HG02938 (cell line): ENCODE measurements at regions not wholly inside any gene's neighbourhood (a gene's known extent, or its start where the extent isn't known, plus 50 kb on each side); places are given as distances from the start of the nearest gene placed in this dataset.
"Not testable (repeated sequence)": the region's sequence is repeated elsewhere in the genome, so short reads cannot be mapped to it uniquely, and the experiment has no call there.

Experiments used
- ATAC-seq: cut with Tn5 transposase; IDR thresholded peaks from one replicate; pipeline ENCODE4 v1.9.1; 2021; ENCODE audit warnings: mild to moderate bottlenecking, moderate library complexity; ENCODE audit not compliant: unreplicated experiment

DNA sequence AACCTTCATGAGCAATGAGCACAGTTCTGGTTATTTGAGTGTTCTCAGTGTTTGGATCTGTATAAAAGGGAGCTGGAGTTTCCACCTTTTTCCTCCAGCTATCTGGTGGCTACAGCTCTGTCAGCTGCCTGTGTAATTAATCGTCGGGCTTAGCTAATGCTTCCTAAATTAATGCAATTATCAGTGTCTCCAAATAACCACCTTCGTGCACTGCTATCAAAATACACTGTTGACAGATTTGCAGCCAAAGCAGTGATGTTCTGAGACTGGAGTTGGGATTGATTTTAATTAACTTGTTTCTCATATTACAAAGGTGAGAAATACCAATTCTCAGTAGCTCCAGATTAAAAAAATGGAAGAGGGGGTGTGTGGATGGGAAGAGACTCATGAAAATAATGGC lies 325.8 kb downstream of the CBLN1 start:
- no peak for ATAC-seq

DNA sequence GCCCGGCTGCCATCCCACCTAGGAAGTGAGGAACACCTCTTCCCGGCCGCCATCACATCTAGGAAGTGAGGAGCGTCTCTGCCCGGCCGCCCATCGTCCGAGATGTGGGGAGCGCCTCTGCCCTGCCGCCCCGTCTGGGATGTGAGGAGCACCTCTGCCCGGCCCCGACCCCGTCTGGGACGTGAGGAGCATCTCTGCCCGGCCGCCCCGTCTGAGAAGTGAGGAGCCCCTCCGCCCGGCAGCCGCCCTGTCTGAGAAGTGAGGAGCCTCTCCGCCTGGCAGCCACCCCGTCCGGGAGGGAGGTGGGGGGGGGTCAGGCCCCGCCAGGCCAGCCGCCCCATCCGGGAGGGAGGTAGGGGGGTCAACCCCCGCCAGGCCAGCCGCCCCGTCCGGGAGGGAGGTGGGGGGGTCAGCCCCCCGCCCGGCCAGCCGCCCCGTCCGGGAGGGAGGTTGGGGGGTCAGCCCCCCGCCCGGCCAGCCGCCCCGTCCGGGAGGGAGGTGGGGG lies 330.0 kb downstream of the CBLN1 start:
- ATAC-seq = not testable (repeated sequence)

DNA sequence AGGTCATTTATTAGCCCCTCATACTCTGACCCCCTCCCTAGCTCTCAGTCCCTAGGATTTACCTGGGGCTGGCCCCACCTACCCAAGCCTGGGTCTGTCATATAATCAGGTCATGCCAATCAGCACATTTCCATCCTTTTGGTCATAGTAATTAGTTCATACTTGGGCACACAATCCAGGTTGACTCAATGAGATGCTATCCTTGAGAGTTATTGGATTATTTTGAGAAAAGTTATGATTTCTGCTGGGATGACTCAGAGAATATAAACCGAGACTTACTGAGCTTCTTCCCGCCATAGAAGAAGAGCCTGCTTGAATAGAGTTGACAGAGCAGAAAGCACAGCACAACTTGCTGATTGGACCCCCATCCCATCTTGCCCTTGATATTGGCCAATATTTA lies 331.5 kb downstream of the CBLN1 start:
- no peak for ATAC-seq

DNA sequence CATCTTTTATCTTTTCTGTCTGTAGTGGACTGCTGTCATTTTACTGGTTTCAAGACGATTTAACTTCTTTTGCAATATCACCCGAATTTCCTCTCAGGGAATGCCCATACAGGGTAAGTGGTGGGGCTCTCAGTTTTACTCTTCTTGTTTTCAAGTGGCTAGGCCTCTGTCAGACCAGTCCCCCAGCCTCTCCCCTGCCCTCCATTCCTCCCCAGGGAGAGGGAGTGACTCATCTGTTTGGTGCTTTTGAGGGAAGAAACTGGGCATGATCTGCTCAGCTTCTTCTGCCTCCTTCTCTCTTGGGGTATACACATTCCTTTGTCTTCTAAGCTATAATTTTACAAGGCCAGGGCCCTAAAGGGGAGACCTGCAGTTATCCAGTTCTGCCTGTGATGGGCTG lies 332.0 kb downstream of the CBLN1 start:
- no peak for ATAC-seq

DNA sequence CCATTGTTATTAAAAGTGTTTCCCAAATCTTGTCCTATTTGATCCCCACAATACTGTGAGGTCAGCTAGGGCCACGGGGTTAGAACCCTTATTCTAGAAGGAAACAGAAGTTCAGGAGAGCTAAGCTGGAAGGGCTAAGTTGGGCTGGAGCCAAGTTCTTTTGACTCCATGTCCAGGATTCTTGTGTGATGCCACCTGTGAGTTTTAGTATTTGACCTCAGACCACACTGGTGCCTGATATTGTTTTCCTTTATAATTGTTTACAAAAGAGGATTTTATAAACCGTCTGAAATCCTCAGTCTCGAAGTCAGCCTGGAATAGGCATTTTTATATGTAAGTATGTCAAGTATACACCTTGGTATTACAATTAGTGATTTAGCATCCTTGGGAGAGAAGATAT lies 332.7 kb downstream of the CBLN1 start:
- no peak for ATAC-seq

DNA sequence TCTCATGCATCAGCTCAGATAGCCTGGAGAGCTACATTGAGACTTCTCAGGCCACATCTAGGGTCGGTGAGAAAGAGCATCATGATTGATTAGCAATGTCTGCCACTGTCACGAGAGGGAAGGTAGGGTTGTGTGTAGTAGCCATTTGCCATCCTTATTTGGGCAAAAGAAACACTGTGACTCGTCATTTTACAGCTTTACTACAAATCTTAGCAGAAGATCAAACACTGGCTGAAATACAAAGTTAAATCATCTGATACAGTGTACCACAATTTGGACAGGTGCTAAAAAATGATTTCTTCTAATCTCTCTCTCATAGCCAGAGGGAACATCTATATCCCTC lies 334.3 kb downstream of the CBLN1 start:
- no peak for ATAC-seq

DNA sequence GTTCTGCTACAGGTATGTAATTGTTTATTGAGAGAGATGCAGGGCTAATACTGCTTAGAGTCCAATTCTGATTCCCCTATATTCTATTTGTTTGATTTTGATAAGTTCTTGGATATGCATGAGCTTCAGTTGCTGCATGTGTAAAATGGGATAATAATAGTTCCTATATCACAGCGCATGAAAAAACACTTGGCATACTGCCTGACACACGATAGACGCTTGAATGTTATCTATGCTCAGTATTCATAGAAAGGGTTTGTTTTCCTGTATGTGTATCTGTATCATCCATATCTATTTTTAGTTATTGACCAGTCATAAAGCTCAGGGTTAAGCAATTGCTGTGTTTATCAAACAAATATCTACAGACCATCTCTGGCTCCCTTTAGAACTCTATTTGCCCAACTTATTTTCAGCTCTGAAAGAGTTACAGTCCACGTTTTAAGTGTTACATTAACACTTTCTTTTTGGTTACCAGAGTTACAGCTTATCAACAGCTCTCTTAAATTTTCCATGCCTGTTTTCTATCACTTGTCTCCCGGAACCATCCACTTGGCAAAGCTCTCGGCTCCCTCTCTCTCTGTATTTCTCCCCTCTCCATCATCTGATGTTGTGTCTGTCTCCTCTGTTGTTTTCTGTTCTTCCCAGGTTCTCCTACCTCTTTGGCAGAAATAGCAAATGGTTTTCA lies 334.8 kb downstream of the CBLN1 start:
- no peak for ATAC-seq

DNA sequence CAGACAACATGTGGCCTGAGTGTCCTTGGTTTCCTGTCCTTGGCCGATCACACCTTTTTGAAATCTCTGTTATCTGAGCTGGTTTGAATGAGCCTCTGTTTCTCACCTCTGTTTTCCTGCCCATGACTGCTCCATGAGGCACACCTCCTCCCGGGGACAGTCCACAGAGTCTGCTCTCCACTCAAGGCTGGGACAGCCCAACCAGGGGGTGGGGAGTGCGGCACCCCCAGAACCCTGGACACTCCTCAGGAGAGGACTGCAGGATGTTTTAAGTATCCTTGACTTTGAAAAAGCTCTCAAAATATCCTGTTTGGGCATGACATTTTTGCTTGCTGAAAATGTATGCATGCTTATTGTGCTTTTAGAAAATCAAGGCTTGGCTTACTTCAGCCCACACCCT lies 333.0 kb upstream of the N4BP1 start:
- no peak for ATAC-seq

DNA sequence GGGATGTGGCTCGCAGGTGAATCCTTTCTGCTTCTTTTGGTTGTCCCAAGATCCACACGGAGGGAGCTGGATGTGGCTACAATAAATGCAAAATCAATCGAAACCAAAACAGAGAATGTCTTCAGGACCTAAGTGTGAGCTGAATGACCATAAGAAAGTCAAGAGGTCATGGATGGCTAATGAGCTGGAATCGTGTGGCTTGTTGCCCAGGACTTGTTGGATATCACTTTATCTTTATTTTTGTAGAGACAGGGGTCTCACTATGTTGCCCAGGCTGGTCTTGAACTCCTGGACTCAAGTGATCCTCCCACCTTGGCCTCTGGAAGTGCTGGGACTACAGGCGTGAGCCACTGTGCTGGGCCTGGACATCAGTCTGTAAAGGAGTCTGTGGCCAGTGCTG lies 326.8 kb upstream of the N4BP1 start:
- no peak for ATAC-seq

DNA sequence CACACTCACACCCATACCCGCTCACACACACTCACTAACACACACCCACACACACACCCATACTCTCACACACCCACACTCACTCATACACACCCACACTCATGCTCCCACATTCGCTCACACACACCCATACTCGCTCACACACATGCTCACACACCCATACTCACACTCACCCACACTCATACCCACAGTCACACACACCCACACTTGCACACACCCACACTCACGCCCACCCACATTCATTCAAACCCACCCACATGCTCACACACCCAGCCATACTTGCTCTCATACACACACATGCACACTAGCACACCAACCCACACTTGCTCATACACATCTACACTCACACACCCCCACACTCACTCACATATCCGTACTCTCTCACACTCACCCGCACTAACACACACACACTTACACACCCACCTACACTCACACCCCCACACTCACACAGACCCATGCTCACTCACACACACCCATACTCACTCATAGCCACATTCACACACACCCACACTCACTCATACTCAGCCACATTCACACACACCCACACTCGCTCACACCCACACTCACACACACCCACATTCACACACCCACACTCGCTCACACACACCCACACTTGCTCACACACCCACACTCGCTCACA lies 322.4 kb upstream of the N4BP1 start:
- ATAC-seq = no peak

DNA sequence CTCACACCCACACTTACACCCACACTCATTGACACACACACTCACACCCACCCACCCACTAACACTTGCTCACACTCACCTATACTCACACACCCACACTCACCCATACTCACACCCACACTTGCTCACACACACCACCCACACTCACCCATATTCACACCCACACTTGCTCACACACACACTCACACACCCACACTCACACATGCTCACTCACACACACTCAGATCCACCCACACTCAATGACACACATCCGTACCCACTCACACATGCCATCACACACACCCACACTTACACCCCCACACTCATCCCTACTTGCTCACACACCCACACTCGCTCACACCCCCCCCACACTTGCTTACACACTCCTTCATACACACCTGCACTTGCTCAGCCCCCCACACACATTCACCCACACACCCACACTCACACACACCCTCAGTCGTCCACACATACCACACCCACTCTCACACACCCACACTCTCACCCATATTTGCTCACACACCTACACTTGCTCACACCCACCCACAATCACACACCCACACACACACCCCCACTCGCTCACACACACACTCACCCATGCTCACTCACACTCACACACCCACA lies 321.1 kb upstream of the N4BP1 start:
- ATAC-seq = no peak

DNA sequence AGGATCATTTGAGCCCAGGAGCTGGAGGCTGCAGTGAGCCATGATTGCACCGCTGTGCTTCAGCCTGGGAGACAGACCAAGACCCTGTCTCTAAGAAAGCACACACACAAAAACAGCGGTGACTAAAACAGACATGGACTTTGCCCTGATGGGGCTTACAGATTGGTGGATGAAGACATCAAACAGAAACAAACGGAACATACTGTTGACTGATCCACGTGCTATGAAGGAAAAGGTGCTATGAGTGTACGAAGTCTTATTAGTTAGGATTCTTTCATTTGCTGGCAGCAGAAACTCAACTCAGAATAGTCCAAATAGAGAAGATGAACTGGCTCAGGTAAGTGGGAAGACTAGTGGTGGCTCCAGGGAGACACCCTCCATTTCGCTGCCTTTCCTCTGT lies 309.8 kb upstream of the N4BP1 start:
- ATAC-seq = no peak

DNA sequence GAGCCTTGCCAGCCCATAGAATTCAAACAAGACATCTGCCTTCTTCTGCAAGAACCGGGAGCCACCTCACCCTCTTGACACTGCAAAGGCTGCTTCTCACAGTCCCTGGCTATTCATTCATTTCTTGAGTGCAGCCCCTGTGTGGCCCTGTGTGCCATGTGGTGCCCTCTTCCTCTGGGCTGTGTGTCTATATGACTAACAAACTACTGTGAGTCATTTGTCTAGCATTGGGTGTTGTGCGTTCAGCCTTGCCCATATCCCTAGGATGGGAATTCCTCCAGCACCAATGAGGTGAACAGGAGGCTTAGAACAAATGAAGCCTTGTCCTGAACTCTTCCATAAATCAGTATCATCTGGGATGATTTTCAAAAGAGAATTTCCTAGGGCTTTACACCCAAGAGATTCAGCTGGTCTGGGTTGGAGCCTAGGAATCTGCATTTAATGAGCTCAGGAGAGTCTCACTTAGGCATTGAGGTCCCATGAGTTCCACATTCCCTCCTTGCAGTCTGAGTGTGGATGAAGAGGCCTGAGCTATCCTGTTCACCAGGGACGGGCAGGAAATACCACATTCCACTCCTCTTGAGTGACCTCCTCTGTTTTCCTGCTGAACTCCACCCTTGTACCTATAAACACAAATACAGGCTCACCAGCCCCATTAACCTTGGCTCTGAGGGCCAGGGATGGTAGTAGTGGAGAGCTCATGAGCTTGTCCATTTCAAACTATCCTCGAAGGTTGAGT lies 308.7 kb upstream of the N4BP1 start:
- ATAC-seq = no peak

DNA sequence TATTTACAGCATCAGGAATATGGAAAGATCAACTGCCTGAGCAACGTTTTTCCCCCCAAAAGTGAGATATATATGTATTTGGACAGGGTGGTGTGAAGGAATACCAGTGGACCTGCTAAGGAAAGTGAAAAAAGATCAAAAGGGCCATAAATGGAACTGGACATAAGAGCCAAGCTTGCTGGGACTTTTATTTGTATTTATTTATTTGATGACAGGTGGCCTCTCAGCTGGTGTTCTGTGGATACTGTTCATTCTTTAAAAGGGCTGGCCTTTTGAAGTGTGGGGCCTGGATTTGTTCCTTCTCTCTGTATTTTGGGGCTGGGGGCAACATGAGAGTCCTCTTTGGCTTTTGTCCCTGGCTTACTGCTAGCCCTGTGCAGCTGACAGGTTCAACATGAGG lies 306.6 kb upstream of the N4BP1 start:
- no peak for ATAC-seq

DNA sequence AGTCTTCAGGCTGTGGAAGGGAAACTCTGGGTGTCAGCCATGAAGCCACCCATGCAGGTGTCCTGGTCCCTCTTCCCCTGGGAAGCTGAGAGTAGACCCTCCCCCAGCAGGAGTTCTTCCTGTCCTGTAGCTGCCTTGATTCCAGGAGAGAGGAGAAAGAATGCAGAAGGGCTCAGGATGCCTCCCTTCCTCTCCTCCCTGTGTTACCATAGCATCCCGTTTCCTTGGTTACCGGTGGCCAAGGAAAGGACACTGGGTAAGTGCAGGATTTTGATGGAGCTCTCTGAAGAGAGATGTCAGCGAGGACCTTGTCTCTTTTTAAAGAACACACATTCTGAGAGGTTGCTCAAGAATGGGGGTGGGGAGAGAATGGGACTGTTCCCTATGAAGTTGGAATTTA lies 304.1 kb upstream of the N4BP1 start:
- ATAC-seq = no peak

DNA sequence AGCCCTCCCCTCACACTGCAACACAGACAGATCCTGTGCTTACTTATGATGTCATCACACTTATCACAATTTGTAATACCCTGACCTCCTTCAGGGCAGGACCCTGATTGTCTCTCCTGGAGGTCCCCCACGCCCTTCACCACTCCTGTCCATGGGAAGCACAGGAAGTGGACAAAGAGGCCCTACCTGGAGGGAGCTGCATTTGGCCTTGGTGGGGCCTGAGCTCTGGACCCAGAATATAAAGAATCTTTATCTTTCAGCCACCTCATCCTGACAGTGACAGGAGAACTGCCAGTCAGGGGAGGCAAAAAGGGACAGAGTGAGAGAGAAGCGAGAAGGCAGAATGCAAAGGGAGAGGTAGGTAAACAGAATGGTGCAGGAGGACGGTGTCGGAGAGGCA lies 303.4 kb upstream of the N4BP1 start:
- no peak for ATAC-seq

DNA sequence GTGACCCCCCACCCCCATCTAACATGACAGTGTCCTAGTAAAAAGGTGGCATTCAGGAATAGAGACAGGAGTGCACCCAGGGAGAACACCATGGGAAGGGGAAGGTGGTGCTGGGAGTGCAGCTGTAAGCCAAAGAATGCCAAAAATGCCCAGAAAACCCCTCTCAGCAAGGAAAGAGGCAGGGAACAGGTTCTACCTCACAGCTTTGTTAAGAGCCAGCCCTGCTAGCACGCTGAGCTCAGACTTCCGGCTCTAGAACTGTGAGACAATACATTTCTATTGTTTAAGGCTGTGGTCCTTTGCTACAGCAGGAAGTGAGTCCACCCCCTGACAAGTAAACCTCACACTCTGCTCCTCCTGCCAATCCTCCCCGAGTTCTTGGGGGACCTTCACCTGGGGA lies 302.4 kb upstream of the N4BP1 start:
- peak; percentile 48 for ATAC-seq

DNA sequence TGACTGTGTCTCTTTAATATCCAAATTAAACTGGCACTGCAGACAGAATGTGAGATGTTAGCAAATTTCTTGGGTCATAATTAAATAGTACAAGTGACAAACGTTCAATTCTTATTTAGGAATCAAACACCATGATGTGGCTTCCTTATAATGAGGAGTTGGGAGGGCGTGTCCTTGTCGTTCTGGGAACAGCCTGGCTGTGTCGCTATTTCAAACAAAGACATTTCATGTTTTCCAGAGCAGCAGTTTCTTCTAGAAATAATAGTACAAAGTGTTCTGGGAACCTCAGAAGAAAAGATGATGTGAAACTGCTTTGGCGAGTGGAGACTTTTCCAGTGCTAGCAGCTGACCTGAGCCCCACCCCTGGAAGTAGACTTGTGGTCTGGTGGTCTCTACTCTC lies 301.7 kb upstream of the N4BP1 start:
- ATAC-seq = no peak

DNA sequence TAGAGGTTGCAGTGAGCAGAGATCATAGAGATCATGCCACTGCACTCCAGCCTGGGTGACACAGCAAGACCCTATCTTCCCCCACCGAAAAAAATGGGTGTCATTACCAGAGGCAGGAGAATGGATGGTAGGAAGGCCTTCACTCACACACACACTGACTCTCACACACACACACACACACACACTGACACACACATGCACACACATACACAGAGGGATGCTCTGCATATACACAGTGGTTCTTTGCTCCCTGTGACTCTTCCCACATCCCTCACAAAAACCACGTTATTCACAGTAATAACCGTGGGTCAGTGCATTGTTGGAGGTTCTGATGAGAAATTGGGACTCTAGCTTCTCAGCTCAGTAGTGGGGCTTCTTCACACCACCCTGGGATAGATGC lies 300.2 kb upstream of the N4BP1 start:
- ATAC-seq = no peak

DNA sequence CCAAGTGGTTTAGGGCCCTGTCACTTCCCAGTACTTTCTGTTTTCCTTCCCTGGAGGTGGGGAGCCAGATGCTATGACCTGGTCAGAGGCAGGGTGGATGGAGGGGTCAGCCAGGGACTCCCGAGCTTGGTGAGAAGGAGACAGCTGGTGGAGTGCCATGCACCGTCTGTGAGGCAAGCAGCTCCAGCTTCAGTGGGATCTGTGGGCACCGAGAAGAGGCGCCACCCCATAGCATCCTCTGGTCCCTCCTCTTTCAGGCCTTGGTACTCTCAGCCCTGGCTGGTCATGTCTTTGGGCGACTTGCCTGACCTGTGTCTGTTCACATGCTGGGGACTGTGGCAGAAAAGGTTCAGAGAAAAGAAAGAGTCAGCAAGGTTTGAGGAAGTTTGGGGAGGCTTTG lies 299.3 kb upstream of the N4BP1 start:
- no peak for ATAC-seq

DNA sequence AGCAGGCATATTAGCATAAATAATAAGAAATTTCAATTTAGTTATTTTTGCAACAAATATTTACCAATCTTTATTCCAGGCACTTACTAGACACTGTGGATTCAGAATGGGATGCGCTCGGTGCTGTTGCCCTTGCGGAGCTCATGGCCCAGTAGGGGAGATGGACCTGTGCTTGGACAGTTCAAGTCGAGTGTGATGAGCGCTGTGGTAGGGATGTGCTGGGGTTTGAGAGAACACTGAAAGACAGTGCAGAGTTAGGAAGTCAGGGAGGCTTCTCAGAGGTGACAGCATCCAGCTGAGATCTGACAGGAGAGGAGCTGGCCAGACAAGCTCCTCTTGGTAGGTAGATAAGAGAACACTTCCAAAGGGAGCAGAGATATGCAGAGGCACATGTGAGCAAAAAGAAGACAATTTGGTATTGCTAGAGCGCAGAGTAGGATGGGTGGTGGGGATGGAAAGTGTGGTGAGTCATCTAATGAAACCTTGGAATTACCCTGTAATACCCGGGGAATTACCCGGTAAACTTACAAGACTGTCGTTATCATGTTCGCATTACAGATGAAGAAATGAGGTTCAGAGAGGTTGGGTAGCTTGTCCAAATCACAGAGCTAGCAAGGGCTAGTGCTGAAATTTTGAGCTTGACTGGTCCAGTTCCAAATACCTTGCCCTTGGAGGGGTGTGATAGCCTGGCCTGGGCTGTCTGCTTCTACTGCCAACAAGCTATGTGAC lies 298.1 kb upstream of the N4BP1 start:
- ATAC-seq = peak; percentile 78
